Dermis blood vessel endothelial cell (primary cell): ENCODE measurements at regions not wholly inside any gene's neighbourhood (a gene's known extent, or its start where the extent isn't known, plus 50 kb on each side); places are given as distances from the start of the nearest gene placed in this dataset.
"Not testable (repeated sequence)": the region's sequence is repeated elsewhere in the genome, so short reads cannot be mapped to it uniquely, and the experiment has no call there.

Experiments
- DNase-seq: peaks from one replicate; pipeline ENCODE4 v3.0.0; 2010

DNA sequence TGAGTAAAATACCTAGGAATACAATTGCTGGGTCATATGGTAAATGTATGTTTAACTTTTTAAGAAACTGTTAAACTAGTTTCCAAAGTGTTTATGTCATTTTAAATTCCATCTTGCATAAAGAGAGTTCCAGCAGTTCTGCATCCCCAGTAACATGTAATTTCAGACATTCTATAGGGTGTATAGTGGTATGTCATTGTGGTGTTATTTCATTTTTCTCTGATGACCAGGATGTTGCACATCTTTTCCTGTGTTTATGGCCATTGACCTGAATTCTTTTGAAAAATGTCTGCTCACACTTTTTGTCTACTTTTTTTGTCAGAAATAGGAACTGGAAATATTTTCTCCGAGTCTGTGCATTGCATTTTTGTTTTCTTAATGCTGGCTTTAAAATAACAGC is 128.9 kb downstream of the TMEM200A start:
- no peak for DNase-seq

DNA sequence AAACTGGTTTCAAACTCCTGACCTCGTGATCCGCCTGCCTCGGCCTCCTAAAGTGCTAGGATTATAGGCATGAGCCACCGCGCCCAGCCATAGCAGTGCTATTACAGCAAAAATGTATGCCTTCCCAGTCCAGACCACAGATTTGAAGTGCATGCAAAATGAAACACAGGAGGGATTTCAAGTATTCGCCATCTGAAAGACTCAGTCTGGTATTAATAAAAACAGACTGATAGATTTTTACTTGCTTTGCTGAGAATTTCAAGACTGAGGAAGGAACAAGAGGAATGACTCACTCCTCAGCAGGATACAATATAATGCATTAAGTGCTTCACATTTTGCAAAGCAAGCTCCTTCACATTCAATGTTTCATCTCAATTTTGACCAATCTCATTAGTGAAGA is 134.9 kb downstream of the TMEM200A start:
- peak; percentile 12 for DNase-seq

DNA sequence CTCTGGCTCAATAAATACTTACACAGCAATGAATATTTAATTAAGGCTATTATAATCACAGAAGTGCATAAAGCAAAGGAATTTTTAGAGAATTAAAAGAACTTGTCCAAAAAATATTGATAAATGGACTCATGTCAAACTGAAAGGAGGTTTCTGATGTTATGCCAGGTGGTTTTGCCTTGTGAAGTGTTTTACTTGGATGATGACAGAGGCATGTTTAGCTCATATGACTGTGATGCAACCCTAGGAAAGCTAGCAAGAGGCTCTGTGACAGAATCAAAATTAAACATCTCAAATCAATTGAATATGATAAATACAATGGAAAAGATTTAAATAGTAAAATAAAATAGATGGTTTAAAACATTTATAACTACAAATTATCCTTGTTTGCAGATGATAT is 137.3 kb downstream of the TMEM200A start:
- DNase-seq, result no peak

DNA sequence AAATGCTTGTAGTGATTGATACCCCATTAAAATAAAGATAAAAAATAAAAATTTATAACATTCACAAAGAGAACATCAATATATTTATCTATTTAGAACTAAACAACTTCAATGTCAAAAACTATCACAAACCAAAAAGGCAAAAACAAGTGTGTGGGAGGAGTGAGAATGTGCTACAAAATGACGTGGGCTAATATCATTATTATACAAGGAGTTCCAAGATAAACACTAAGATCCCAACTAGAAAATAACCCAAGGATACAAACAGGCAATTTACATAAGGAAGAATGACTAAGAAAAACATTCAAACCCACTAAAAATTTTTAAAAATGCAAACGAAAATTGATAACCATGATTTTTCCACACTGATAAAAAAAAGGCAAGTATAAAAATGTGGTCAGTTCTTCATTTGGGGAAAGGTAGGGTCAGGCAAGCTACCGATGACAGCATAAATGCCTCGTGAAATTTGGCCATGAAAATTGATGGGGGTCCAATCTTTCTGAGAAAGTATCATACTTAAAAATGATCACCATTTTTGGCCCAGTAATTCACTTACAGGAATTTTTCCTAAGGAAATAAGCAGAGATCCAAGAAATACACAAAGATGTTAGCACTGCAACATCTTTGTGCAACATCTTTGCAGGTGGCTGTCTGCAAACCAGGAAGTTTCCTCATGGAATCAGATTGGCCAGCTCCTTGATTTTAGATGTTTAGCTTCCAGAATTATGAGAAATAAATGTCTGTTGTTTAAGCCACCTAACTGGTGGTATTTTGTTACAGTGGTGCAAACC is 140.2 kb downstream of the TMEM200A start:
- no peak for DNase-seq

DNA sequence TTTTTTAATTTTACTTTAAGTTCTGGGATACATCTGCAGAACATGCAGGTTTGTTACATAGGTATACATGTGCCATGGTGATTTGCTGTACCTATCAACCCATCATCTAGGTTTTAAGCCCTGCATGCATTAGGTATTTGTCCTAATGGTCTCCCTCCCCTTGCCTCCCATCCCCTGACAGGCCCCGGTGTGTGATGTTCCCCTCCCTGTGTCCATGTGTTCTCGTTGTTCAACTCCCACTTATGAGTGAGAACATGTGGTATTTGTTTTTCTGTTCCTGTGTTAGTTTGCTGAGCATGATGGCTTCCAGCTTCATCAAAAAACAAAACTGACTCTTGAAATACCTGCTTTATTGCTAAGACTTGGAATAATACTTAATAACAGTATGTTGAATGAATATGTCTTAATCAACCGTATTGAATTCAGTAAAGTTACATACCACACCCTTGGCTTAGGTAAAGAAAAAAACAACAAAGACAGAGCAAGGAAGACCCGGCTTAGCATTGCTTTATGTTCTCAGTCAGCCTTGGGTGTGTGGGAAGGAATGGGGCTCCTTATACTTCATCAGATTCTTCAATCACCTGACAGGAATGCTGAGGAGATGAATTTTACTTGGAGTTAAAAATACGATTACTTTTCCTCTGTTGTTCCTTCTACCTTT is 141.3 kb downstream of the TMEM200A start:
- DNase-seq, result not testable (repeated sequence)

DNA sequence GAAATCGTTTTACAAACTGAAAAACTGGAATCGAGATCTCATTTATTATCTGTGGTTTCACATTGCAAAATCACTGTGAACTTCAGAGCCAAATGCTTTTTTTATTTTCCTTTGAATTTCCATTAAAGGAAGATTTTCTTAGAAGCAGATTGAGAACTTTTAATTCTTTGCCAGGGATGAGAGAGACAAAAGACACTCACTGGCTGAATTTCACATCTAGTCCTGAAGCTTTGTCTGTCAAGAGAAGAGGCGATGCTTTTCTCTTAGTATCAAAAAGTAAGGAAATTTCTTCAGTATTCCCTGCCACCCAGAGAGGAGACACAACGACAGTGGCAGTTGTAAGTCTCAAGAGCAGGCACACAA is 141.8 kb downstream of the TMEM200A start:
- no peak for DNase-seq

DNA sequence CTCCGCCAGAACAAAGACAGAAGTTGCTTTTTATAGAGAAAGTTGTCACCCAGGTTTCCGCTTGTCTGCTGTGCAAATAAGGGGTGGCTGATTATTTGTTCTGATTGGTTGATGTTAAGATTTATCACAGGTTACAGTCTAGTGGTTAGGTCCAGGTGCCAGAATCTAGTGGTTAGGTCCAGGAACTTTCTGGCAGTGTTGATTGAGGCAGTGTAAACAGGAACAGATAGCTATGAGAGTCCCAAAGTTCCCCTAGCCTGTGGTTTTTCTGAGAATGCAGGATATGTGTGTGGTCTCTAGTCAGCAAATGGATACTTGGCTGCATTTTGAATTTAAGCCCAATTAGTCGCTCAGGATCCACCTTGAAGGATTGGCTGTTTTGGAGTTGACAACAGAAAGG is 148.0 kb downstream of the TMEM200A start:
- no peak for DNase-seq

DNA sequence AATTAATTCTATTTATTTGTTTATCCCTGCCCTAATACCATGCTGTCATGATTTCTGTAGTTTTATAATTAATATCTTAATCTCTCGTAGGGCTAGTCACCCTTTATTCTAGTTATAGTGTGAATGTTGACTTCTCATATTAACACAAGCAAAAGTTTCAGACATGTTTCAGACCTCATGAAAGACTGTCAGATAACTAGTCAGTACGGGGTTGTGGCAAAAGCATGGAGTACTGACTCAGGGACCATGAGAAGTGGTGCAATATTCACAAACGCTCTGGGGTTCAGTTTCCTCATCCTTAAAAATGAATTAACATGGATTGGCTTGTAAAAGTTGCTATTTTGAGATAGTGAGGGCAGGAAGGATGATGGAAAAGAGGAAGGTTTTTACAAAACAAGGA is 148.9 kb downstream of the TMEM200A start:
- DNase-seq, result no peak

DNA sequence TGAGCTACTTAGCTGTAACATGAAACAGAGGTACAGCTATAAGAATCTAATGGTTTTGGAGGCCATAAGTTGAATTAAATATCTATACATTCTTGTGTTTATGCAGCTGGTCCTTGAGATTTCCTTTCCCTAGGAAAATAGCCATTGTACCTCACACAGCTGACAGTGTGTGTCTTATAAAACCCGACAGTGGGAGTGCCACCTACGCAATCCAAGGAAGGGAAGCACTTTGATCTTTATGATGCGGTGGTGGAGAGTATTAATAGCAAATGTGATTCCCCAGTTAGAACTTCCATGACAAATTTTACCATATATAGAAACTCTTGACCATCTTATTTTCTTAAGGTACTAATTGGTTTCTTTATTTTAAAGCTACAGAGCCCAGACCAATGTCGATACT is 149.5 kb downstream of the TMEM200A start:
- no peak for DNase-seq

DNA sequence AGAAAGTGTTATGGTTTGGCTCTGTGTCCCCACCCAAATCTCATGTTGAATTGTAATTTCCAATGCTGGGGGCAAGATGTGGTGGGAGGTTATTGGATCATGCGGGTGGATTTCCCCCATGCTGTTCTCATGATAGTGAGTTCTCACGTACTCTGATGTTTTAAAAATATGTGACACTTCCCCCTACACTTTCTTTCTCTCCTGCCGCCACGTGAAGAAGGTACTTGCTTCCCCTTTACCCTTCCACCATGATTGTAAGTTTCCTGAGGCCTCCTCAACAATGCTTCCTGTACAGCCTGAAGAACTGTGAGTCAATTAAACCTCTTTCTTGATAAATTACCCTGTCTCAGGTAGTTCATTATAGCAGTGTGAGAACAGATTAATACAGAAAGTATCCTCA is 150.8 kb downstream of the TMEM200A start:
- DNase-seq, result no peak

DNA sequence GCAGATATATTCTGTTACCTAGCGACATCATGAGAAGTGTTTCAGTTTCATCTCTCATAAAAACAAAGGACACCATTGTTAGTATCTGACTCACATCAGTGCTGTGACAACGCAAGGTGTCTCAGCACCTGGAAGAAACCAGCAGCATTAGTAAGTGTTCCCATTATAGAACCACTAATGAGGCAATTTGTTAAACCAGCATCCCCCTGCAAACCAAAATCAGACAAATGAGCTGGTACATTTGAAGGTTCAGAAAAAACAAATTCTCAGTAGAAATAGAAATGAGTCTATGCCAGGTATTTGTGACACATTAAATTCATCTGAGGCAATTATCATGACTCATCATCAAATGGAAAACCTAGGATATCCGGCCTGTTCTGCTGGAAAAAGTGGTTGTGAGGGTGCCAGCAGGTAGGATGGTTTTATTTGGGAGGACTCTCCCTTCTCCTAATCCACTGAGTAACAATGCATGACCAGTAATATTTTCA is 151.7 kb downstream of the TMEM200A start:
- no peak for DNase-seq

DNA sequence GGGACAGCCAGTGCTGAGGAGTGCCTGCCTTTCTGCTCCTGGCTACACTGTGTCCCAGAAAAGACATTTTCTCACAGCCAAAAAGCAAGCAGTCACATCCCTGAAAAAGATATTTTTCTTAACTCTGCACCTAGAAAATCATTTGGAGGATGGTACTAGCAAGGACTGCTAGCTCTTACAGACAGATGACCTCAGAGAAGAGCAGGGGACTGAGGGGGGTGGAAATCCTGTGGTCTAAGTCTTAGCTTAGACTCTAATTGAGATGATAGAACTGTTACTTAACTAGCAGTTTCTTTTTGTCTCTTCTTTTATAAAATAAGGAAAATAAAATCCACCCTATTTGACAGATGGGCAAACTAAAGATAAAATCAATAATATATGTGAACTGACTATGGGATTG is 152.8 kb downstream of the TMEM200A start:
- no peak for DNase-seq

DNA sequence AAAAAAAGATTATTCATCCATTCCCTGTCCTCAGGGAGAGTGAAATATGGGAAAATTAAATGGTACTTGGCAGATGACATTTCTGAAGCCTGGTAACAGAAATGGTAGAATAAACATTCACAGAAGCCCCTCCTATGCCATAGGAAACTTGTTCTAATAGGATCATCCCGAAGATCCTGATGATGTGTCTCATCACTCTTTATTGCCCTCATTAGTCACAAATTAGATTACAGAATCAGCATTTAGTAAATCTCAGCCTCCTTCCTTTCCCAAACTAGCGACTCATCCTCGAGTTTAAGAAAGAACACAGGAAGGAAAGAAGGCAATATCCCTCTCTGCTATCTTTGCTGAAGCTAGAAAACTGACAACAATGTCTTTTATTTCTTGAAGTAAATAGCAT is 154.4 kb downstream of the TMEM200A start:
- no peak for DNase-seq

DNA sequence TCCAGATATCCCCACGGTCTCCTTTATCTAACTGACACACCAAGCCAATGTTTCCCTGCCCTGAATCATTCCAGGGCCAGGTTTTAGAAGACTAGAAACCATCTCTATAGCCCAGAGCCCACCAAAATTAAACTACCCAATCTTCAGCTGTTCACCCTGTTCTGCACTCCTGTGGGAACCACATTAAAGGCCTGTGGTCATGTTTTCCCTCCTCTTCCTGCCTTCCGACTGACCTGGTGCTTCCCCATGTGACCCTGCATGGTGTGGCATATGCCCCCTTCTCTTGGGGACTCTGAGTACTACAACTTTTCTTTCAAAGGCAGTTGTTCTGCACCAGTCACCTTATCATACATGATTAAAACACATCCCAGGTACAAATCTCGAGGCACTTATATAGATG is 155.0 kb downstream of the TMEM200A start:
- DNase-seq, result no peak

DNA sequence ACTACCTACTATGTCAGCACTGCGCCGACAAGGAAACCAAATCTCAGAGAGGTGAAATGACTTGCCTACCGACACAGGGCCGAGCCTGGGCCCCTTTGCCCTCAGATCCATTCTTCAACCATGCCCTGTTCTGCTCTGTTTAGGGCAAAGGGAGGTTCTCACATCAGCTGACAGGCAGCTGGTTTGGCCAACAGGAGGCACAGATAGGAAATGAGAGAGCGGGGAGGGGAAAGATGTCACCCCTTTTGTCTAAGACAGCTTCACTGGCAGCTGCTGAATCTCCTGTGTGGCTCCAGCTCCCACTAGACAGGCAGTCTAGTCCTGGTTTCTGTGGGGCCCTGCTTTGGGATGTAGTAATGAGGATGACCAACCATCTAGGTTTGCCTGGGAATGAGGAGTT is 158.7 kb downstream of the TMEM200A start:
- DNase-seq, result no peak

DNA sequence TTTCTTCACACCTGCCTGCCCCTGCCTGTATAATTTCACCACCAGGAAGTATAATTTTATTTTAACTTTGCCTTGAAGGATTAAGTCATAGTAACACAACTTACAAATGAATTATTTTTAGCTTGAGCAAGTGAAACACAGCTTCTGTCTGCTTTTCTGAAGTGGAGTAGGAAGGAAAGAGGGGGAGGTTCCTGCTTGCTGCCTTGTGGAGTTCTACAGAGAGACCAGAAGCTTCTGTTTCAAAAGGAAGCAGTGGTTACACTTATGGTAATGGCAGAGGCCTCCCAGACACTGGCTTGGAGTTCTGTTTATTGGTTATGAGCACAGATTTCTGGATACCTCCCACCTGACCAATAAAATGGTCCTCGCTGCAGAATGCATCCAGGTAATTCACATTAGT is 159.6 kb downstream of the TMEM200A start:
- DNase-seq, result no peak

DNA sequence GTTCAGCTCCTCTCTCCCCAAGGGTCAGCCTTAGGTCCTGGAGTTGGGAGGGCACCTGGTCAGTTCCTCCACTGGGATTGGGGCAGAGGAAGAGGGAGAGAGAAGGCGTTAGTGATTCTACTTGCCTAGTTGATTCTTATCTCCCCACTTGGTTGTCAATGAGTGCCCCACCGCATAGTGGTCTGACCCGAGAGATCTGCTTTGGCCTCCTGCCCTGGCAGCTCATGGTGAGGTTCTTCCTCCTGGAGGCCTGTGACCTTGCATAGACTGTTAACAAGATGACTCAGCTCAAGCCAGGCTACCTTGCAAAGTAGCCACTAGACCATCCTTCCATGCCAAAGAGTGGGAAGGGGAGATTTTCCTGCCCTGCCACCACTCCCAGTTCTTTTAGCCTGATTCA is 160.6 kb downstream of the TMEM200A start:
- DNase-seq, result no peak

DNA sequence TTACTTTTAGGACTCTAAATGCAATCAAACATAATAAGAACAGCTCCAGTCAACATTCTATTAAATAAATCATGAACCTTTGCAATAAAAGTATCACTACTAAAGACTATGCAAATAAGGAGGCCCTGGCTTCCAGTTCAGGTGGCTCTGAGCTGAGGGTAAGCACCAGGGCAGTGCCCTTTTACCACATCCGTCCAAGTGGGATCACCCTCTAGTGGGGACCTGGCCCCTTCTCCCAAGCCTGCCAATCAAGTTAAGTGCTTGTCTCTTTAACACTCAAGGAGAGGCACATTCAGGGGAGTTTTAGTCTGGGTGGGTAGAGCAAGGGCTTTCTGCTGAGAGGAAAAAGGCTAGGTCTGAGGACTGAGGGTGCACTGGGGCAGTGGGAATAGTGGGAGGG is 161.4 kb downstream of the TMEM200A start:
- DNase-seq, result no peak

DNA sequence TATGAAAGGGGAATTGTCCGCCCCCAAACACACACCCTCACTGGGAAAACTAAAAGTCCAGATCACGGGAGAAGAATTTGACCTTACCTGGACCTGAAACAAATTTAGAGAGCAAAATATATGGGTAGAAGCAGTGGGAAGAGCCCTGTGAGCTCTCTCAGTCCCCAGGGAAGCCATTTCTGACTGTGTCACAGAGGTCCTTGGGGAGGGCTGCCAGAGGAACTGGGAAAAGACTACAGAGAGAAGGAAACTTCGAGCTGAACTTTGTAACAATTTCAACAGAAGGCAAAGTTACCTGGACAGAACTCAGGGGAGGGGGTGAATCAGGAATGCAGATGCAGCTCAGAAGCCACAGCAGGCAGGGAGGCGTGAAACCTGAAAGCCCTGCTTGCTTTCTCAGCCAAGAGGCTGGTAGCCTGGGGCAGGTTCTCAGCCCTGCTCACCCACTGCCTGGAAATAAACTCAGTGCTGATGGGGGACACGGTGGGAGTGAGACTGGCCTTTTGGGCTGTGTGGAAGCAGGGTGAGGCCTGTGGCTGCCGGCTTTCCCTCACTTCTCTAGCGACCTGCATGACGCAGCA is 163.8 kb downstream of the TMEM200A start:
- DNase-seq, result no peak

DNA sequence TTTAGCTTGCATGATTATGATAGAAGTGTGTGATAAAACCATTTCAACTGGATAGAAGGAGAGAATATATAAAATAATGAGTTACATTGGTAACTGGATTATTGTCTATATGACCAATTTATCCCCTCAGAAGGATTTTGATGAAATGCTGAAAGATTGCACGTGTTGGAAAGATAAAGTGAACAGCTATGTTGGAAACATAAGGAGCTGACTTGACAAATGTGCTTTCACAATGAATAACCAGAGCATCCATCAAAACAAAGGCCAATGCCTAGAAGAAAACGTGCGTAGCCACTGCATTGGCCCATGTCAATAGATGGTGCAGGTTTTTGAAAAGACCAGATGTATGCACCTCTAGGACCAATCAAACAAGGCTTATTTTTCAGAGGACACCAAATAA is 168.8 kb downstream of the TMEM200A start:
- DNase-seq, result no peak

DNA sequence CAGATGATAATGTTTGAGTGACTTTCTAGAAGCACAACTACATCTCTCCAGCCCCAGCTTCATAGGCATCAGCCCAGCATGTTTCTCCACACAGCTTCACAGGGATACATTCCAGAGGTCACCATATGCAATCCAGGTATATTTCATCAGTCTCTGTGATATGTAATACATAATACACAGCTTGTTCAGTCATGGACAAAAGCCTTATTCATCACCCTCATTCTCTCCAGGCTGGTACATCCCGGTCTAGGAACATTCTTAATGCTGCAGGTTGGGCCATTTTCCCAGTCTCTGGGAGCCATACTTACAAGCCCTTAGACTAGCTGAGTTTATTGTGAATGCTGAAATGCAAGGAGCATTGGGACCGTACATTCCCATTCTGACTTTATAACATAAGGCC is 169.4 kb downstream of the TMEM200A start:
- DNase-seq, result no peak

DNA sequence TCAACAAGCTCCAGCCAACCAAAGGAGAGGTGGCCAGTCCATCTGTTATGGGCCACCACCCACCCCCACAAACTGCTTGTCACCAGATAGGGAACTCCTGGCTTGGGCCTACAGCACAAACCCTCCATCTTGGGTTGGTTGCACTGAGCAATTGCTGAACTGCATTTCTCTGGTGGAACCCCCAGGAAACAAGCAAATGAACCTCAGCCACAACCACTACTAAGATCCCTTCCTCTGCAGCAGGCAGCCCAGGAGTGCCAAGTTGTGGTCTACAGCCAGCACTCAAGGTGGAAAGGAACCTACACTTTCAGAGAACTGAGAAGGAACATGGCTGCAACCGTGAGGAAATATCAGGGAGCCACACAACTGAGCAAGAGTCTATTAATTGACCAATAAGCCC is 171.6 kb downstream of the TMEM200A start:
- no peak for DNase-seq

DNA sequence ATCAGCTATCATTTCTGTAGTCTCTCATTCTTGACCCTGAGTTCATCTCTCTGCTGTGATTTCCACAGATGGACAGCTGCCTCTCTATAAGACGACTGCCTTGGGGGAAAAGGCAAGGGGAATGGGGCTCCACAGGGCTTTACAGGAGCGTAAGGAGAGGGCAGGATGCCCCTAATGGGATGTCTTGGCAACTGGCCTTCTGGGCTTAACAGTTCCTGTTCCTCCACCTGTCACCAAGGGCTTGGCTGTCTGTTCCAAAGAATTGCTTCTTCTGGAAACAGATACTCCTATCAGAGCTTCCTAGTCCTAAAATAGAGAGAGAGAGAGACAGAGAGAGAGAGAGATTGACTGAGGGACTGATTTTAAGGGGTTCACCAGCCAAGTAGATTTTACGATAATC is 181.9 kb downstream of the TMEM200A start:
- DNase-seq, result no peak

DNA sequence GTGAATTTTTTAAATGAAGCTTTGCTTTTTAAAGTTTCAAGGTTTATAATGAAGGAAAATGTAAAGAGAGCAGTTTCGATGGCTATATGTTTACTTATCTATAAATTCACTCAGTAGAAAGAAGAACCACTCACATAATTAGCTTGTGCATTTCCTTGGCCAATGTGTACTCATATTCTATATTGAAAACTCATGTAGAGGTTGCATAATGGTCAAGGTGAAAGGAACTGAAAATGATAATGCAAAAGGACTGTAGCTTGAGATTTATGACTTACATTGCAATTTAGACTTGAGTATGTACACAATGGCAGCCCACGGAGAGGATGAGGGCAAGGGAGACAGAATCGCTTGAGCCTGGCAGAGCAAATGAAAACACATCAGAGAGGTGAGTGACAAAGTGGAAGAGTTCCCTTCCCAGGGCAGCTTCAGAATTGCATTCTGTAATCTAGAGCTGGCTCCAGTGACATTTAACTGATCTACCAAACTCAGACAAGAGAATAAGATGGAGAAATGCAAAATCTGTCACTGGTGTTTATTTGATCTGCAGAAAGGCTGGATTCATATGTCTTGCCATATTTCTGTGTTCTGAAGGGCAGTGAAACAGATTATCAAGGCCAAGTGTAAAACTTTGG is 191.8 kb downstream of the TMEM200A start:
- no peak for DNase-seq
